Activated T-helper 1 cell treated with anti-CD3 and anti-CD28 coated beads, Interleukin-2, amount 50 U/mL, for 16 hours (primary cell): ENCODE measurements at regions not wholly inside any gene's neighbourhood (a gene's known extent, or its start where the extent isn't known, plus 50 kb on each side); places are given as distances from the start of the nearest gene placed in this dataset.

Source experiments
- DNase-seq, 2 donors: peaks; one replicate each; pipeline ENCODE4 v3.0.0-alpha.2; 2020; ENCODE audit warnings: low read depth in 1 of 2, low spot score in 1 of 2

DNA sequence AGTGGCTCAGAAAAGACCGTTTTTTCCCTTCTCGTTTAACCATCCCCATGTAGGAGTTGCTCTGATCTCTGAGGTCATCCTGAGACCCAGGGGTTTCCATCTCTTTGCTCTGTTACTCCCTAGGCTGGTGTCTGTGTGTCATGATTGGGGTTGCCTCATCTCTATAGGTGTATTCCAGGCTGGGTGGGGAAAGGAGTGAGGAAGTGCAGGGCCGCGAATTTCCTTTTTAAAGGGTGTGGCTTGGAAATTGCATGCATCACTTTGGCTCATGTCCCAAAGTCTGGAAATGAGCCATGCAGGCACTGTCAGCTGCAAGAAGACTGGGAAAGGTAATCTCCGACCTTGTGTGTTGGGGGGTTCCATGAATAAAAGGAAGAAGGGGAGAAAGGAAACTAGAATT lies 201.9 kb downstream of the AACS start:
- DNase-seq, result no peak

DNA sequence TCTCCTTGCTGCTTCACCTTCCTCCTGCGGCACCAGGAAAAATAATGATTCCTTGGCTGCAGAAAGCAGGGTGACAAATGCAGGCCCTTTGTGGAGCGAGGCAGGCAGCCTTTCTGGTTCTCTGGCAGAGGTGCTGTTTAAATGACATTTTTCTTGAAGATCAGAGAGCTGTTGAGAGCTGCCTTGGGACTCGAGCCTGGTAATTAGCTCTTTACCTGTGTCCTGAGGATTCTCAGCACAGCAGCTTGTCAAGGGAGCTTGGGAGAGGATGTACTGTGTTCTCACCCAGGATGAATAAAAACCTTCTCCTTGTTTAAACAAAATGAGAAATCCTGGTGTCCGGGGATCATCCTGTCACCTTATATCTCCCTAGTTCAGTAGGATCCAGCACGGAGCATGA lies 204.0 kb downstream of the AACS start:
- no peak for DNase-seq

DNA sequence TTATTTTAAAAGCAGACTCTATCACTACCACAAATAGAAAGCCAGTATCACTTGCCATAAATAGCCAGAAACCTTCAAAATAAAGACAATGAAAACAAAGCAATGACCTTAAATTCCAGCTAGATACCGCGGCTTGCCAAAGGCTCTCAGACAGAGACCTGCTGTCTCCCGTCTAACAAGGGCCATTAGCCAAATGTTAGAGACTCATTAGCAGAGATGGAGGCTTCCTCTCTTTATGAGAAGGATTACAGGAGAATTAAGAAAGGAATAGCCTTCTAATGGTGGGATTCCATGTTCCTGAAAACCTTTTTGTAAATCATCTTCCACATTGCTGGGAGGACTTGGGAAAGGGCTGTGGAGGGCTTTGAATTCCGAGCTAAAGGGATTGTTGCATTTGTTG lies 206.7 kb downstream of the AACS start:
- no peak for DNase-seq

DNA sequence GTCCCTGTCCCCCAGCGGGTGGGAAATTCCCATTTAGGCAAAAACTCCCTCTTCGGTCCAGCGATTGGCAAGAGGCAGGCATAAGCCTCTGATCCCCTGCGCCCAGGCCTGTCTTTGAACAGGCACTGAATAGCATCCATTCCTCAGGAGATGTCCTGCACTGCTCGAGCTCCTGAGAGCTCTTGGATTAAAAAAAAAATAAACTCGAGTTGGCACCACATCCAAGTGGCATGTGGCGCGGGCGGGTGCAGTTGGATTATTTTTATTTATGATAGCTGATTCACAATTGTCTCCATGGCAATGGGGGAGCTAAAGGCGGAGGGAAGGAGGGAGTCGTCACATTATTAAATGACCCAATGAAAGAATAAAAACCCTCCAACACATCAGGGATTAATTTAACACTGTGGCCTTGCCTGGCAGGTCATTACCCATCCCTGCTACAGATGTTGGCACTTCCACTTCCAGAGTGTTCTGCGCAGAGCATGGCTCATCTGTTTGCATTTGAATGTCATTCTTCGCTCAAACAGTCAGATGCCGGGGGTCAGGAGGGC lies 207.2 kb downstream of the AACS start:
- DNase-seq, result no peak

DNA sequence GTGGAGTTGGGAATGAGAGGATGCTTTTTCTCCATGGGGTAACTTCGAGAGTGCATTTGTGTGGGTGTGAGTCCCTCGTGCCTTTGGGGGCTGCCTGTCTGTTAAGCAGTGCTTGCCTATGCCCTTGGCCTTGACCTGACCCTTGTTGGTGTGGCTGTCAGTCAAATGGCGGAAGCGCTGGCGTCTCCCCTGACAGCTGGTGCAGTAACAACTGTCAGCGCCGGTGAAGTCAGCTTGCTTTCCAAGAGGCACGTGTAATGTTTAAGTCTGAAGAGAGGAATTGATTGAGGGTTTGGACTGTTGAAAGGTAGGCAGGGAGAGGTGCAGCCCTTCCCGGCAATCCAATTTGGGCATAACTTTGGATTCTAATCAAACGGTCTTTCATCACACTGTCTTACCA lies 211.3 kb downstream of the AACS start:
- DNase-seq, result no peak

DNA sequence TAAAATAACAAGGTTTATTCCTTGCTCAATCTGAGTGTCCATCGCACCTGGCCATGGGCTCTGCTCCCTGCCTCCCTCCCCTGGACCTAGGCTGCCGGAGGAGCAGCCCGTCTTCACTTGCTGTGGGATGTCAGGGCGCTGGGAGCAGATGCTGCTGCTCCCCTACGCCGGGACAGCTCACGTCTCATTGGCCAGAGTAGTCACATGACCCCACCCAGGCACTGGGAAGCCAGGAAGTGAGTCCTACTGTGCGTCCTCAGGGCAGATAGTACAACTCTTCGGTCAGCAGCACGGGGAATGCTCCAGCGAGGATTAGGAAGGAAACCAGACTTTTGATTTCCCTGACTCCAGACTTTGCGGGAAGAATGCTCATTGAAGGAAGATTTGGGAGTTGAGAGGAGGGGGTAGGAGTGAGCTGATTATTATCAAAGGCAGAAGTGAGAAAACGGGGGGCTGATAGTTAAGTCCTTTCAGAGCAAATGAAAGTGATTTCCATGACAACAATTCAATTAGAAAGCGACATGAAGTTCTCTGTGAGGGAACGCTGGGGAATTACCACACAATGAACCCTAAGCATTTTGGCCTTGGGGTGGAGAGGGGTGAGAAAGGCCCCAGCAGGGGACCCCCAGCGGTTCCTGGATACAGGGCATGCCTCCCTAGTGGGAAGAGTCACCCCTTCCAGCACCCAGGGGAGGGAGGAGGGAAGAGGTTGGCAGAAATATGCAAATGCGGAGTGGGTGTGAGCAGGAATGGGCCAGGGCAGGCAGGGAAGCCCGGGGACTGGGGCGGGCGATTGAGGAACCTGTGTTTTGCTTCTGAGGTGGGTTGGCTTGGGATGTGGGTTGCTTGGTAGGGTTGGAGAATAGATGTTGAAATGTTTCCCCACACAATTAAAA lies 215.5 kb downstream of the AACS start:
- no peak for DNase-seq

DNA sequence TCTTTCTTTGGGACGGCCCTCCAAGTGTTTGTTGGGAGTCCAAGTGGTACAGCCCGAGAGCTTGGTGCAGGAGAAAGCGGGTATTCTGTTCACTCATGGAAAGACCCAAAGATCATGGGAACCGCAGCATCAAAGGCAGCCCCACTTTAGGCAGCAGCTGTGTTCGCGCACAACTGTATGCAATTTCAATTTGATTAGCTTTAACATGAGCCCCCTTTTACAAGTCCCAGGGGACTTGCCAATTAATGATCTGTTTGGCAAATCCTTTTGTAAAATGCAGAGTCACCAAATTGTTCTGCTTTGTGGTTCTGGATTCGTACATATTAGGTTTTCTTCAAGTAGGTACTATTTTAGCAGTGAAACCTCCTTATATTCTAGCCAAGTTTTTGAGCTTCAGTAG lies 217.7 kb downstream of the AACS start:
- DNase-seq, result no peak

DNA sequence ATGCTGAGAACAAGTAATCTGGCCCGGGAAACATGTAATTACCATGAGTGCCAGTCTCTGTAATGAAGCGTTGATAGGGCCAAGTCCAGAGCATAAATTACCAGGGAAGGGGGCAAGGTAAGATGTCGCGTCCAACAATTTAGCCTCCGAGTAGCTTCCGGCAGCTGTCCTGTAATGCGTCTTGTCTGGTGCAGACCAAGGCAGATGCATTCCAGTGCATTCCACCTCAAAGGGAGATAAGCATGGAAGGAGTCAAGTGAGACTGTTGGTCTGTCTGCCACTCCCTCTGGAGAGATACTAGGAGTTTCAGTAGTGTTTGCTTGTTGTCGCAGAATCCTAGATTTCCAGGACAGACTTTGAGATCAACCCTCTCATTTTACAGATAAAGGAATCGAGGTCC lies 218.3 kb downstream of the AACS start:
- DNase-seq, result no peak

DNA sequence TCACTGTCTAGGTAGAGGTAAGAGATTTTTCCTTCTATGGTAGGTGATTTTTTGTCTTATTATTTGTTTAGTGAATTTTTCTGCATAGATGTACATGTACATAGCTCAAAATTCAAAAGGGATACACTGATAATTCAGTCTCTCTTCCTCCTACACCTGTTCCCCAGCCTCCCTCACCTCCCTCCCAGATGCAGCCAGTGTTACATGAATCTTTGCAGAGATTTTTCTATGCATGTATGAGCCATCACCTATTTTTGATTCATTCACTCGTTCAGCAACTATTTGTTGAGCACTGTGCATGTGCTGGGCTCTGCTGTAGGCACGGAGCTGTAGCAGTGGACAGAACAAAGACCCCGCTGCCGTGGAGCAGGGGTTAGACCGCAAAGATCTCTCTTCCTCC lies 218.9 kb downstream of the AACS start:
- no peak for DNase-seq

DNA sequence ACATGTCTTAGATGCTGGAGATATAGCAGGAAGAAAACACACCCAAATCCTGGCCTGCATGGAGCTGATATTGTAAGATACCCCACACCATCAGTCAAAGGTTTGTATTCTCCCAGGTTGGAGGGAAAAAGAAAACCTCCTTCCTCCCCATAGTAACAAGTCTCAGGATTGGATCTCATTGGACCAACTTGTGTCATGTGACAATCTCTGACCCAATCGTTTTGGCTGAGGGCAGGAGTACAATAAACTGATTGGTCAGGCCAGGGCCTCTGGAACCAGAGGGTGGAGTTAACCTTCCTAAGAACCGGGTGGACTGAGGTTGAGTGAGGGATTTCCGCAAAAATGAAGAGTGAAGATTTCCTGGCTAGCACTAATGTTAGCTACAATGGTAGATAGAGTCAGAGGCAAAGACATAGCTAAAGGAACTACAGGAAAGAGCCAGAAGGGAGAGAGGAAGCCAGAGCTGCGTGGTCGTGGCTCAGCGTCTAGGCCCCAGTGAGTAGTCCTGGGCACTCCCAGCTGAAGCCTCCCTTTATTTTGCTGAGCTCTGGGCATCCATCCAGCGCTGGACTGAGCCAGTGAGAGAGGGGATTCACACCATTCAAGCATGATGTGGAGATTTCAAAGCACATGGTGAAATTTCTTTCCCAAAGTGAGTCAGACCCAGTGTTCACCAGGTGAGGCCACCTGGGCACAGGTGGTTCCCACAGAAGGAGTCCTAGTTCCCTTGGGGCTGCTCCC lies 219.9 kb downstream of the AACS start:
- no peak for DNase-seq

DNA sequence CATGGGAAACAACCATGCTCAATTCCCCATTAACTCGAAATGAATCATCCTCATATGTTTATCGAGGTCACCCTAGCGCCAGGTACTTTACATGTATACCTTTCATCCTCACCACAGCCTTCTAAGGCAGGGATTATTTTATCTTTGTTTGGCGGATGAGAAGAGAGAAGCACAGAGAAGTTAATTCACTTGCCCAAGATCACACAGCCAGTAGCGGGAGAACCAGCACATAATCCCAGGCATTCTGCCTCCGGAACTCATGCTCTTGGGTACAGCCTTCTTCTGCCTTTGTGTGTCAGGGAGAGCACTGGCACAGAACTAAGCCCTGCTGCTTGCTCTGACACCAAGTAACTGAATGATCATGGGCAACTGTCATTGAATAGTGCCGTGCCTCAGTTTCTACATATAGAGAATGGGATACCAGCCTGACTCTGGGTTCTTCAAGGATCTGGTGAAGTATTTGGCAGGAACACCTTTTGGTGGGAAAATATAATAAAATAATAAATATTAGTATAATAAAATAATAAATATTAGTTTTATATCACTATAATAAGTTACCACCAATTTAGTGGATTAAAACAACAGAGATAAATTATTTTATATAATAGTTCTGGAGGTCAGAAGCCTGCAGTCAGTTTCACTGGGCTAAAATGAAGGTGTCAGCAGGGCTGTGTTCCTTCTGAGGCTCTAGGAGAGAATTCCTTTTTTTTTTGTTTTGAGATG lies 220.9 kb downstream of the AACS start:
- no peak for DNase-seq

DNA sequence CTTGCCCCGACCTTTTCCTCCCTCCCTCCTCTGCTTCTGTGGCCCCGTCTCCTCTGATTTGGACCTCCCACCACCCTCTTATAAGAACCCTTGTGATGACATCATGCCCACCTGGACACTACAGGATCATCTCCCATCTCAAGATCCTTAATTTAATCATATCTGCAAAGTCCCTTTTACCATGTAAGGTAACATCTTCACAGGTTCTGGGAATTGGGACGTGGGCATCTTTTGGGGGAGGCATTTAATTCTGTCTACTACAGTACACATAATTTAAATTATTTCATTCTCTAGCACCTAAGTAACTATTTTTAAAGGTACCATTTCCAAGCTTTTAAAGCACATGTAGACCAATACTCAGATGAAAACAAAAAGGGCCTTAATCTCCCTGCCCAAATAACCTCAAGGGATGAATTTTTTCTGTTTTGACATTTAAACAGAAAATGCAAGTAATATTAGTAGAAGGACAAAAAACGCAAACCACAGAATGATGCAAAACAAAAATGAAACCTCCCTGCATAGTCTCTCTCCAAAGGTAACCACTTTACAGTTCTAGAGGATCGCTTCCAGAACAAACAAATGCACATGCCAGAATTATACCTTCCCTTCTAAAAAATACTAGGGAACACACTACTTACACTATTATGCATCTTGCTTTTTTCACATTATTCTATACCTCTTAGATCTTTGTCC lies 222.1 kb downstream of the AACS start:
- DNase-seq, result no peak

DNA sequence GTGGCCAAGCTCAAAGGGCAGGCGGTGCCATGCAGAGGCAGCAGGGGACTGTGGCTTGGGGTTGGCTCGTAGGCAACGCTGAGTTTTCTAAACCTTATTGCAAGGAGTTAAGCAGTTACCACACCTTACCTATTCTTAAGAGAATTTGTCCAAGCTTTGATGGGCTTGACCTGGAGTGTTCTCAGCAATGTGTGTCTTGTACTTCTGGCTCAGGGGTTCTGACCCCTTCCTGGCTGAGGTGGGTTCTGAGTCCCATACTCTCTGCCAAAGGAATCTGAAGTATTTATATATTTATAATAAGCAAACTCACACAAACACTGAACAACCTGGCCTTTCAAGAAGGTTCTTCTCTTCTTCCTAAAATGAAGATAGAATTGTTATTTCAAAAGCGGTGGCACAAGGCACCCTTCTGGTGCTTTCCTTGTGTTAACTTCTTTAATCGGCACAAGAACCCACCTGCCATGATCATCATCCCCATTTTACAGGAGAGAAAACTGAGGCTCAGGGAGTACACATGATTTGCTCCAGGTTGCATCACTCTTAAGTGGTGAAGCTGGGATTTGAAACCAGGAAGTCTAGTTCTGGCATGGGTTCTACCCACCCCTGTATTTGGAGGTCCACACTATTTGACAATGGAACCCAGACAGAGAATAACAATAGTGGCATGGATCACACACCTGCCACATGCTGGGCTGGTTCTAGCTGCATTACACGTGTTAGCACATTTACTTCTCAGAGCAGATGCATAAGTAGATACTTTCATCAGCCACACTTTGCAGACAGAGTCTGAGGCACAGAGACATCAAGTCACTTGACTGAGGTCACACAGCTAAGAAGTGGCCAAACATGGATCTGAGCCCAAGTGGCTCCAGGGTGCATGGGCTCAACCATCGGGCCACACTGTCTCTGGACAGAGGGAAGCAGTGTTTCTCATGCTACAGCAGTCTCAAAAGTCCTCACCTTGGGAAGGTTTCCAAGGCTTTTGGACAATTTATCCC lies 224.0 kb downstream of the AACS start:
- no peak for DNase-seq

DNA sequence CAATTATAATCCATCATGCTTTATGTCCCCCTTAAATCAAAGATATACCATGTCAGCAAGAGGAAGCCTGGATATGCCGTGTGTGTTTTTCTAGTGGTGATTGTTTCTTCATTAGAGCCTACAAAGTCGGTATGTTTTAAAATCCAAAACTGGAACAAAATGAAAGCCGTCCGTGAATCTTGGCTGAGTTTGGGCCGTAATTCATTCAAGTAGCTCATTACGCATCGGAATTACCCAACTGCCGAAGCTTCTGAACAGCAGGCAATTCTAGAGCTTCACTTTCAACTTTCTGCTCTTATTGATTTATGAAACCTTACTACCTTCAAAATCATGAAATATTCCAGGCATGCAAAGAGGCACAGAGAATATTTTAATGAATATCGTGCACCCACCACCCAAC lies 224.7 kb downstream of the AACS start:
- DNase-seq, result no peak

DNA sequence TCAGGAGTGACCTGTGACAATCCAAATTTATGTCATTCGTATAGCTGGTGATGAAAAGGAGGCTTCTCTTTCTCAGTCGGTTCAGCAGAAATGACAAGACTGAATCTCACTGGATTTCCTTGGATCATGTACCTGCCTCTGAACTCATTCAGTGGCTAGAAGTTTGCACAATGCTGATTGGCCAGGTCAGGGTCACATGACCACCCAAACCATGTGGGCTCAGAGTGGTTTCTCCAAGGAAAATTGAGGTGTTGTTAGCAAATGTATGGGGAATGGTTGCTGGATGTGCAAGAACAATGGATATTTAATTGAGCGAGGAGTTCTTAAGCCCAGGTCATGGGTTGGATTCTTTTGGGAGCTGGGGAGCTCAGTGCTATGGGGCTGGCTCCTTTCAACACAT lies 227.5 kb downstream of the AACS start:
- no peak for DNase-seq

DNA sequence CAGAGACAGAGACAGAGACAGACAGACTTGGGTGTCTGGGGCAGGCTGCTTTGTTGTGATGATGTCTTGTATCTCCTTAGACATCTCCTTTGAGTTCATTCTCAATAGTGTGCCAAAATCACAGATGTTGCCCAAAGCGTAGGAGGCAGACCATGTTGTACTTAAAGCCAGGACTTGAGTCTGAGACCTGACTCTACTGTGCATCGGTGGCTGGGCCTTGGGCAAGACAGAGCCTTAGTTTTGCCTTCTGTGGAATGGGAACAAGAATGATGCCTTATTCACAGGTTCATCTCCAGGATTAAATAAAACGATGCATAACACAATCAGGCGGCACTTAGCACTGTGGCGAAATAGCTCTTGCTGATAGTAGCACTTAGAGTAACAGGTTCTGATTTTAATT lies 230.3 kb downstream of the AACS start:
- no peak for DNase-seq

DNA sequence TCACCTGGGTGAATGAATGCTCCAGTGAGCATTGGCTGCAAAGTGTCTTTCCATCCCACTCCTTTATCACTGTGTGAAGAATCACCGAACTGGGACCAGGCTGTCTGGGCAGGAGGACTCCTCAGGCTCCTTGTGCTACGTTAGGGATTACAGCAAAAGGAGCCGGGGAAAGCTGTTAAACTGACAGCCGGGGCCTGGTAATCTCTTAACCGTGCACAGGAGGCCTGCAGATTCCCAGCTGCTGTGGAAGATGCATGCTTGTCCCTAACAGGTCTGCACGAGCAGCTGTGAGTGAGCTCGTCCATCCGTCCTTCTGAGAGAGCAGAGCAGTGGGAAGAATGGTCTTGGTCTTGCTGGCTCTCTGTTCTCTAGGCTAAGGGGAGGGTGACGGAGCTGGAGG lies 231.5 kb downstream of the AACS start:
- DNase-seq, result no peak

DNA sequence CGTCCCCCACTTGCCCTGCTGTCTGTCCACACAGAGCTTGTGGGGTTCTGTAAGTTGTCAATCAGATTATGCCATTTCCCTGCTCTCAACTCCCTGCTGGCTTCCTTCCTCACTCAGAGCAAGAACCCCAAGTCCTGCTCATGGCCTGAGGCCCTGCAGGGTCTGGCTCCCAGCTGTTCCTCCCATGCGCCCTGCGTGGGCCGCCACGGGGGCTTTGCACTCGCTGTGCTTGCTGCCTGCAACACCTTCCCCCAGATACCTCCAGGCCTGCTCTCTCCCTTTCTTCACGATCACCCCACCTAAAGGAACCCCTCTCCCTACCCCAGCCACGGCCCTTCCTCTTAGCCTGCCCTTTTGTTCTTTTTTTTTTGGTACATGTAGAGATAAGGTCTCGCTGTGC lies 234.6 kb downstream of the AACS start:
- no peak for DNase-seq

DNA sequence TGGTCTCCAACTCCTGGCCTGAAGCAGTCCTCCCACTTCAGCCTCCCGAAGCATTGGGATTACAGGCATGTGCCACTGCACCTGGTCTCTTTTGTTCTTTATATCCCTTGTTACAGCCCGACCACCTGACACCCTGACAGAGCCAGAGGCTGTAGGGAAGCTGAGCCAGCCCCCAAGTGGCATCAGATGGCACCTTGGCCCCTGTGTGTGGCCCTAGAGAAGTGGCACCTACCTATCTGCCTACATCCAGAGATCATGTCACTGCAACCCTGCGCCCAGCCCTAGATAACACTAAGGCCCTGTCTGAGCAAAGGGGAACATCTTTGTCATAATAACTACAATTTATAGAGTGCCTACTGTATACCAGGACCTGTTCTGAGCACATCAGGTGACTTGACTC lies 235.0 kb downstream of the AACS start:
- DNase-seq, result no peak

DNA sequence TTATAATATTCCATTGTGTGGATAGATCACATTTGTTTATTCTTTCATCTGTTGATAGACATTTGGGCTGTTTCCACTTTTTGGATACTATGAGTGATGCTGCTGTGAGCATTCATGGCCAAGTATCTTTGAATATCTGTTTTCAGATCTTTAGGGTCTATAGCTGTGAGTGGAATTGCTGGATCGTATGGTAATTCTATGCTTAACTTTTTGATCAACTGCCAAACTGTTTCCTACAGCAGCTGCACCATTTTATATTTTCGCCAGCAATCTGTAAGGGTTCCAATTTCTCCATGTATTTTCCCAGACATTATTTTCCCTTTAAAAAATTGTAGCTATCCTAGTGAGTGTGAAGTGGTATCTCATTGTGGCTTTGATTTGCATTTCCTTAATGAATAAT lies 238.1 kb downstream of the AACS start:
- DNase-seq, result no peak
